Activated T-helper 1 cell treated with anti-CD3 and anti-CD28 coated beads, Interleukin-2, amount 50 U/mL, for 16 hours (primary cell): ENCODE measurements at regions not wholly inside any gene's neighbourhood (a gene's known extent, or its start where the extent isn't known, plus 50 kb on each side); places are given as distances from the start of the nearest gene placed in this dataset.
"Not testable (repeated sequence)": the region's sequence is repeated elsewhere in the genome, so short reads cannot be mapped to it uniquely, and the experiment has no call there.

ENCODE experiments used
- DNase-seq, 2 donors: peaks; one replicate each; pipeline ENCODE4 v3.0.0-alpha.2; 2020; ENCODE audit warnings: low read depth in 1 of 2, low spot score in 1 of 2

DNA sequence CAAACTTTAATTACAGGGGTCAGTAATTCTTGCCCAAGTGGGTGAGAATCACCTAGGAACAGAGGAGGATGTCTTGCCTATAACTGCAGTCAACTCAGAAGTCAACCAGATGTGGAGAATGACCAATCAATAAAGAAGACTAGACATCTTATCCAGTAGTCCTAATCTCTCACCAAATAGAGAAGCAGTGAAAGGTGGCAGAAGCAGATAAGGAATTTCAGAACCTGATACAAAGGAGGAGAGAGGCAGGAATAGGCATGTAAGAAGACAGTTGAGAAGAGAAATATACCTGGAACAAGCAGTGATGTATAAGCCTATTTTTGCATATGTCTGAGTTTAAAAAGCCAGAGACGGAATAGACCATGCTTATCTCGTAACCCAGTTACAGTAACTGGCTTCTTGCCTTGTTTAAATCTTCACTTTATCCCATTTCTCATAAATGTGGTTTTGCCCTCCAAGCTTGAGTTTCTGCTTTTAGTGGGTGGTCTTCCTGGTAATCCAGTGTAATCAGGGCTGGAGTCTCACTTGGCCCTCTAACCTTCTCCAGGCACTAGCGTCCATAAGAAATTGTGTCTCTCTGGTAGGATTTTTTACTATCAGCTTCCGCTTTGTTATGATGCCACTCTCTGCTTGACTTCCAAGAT, 401.0 kb downstream of the SUCLG1 start:
- DNase-seq: no peak

- no peak for DNase-seq
Observed at GRCh38 chr2:84055816-84056215, 403.3 kb downstream of the SUCLG1 start.

DNA sequence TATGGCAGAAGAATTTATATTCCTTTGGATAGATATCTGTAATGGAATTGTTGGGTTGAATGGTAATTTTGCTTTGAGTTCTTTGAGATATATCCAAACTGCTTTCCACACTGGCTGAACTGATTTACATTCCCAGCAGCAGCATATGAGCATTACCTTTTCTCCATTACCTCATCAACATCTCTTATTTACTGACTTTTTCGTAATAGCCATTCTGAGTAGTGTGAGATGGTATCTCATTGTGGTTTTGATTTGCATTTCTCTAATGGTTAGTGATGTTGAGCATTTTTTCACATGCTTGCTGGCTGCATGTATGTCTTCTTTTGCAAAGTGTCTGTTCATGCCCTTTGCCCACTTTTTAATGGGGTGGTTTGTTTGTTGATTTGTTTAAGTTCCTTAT, 404.5 kb downstream of the SUCLG1 start:
- DNase-seq: not testable (repeated sequence)

- DNase-seq: no peak
Observed at GRCh38 chr2:84052913-84053312, 406.2 kb downstream of the SUCLG1 start.

DNA sequence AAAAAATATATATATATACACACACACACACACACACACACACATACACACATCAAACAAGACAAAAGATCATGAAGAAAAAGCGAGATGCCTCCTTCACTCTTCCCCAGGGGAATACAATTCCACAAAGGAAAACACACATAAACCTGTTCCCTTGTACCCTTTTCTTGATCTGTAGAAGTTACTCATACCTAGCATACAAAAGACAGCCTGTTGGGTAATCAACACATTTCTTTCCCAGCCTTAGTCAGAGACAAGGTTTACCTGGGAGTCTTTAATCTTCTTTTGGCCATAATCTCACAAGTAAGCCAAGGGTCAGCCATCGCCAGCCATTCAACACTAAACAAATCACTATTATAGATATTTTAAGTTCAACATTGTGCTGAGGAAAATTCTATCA, 407.0 kb downstream of the SUCLG1 start:
- no peak for DNase-seq

DNA sequence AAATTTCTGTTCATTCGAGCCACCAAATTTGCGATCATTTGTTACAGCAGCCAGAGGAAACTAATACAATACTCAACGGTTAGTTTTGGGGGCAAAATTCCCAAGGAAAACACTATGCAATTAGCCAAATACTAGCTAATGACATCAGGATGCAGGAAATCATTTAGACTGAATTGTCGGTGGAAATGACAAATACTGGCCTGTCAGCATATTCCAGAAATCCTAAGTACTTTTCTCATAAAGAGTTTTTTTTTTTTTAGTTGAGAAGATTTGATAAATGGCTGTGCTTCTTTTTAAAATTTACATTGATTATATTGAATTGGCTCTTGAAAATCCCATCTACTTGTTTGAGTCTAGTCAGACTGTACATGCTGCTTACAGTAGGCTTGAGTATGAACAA, 410.1 kb downstream of the SUCLG1 start:
- no peak for DNase-seq

DNA sequence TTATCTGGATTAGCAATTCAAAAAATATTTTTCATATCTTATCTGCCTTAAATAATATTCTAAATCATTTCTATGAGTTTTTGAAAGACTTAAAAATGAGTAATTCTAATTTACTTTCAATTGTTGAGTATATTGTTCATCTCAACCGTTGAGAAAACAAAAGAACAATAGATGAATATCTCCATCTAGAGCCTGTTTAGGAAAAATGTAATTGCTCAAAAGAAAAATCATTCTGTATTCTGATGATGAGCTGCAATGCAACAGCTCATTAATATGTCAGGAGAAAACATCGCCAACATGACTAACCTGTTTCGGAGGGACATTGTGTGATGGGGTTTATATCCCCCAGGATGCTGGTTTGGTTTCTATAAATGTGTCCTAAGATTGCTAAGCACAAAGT, 417.6 kb downstream of the SUCLG1 start:
- no peak for DNase-seq

DNA sequence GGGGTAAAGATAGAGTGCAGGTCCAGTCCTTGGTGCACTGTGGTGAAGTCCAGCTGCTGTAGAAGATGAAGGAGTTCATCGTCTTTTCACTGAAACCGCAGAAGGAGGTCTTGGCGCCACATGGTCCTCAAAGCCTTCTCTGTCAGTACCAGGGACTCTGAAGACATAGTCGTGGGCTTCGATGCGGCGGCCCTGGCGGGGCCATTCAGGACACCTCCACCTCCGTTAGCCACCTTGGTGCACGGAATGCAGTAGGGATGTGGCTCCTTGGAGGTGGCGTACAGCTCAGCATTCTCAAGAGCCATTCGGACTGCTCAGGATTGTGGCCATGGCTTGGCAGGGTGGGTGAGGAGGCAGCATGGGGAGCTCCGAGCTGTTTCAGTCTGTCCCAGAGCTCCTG, 418.8 kb downstream of the SUCLG1 start:
- no peak for DNase-seq

DNA sequence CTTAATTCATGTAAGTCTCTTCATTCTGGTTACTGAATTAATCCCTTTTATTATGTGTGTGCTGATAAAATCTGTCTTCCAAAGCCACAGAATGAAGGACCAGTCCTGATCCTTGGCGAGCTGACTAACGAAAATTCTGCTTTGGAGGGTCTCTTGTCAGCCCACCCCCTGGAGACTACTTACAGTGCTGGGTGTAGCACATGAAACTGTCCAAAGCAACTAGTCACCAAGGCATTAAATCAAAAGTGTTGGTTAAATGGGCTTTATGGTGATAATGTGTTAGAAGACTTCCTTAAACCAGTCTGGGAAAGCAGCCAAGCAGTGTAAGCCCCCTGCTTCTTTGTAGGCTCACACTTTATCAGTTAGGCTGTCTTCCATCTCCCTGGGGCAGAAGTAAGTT, 420.2 kb downstream of the SUCLG1 start:
- no peak for DNase-seq

- no peak for DNase-seq
Observed at GRCh38 chr2:84033347-84033974, 425.6 kb downstream of the SUCLG1 start.

- no peak for DNase-seq
Observed at GRCh38 chr2:84031312-84032050, 427.6 kb downstream of the SUCLG1 start.

GRCh38 chr2:84029903-84030575, 429.0 kb downstream of the SUCLG1 start:
- no peak for DNase-seq

DNA sequence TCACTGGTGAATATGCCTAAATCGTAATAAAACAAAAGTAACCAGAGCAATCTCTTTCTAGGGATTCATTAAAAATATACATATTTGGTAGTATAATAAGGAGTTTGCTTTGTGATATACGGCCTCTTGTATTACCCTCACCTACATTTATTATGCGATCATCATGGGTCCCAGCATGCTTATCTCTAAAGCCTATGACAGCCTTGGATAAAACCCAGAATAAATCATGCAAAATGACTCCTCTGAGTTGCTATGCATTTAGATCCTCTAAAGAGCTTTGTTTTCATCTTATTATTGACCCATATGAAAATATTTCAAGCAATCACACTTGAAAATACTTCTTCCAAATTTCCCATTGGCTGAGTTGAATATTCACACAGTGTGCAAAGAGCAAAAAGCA, 432.3 kb downstream of the SUCLG1 start:
- DNase-seq: no peak

GRCh38 chr2:84022810-84023431, 436.2 kb downstream of the SUCLG1 start:
- DNase-seq: no peak

DNA sequence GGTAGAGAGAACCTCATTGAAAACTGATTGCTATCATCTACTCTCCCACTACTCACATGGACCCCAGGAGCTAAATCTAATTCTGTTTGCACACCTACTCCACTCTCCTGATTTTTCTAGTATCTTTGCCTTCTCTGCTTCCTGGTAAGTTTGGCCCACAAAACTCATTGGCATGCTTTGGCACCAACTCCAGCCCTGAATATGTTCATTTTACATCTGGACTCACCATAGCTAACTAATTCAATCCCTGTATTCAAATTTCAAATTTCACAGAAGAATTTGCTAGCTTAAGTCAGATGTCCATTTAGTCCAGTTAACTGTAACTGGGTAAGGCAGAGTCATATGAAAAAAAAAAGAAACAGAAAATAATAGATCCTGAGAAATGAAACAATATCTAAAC, 442.1 kb downstream of the SUCLG1 start:
- DNase-seq: no peak

- DNase-seq: no peak
Observed at GRCh38 chr2:84016183-84016582, 442.9 kb downstream of the SUCLG1 start.

DNA sequence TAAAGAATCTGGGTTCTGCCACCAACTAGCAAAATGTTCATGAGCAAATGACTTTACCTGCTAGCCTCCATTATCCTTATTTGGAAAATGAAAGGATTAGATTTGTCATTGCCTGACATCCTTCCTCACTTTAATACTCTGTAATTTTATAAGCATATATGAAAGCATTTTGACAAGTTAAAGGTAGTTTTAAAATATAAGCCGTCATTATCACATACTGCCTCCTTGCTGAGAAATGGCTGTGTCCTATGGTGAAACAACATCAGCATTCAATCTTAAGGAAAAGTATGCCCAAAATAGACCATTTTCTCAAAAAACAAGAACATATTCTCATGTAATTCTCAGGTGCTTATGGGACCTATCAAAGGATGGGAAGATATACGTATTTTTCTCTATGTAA, 461.2 kb downstream of the SUCLG1 start:
- DNase-seq: no peak

- DNase-seq: no peak
Observed at GRCh38 chr2:83994633-83995179, 464.4 kb downstream of the SUCLG1 start.

DNA sequence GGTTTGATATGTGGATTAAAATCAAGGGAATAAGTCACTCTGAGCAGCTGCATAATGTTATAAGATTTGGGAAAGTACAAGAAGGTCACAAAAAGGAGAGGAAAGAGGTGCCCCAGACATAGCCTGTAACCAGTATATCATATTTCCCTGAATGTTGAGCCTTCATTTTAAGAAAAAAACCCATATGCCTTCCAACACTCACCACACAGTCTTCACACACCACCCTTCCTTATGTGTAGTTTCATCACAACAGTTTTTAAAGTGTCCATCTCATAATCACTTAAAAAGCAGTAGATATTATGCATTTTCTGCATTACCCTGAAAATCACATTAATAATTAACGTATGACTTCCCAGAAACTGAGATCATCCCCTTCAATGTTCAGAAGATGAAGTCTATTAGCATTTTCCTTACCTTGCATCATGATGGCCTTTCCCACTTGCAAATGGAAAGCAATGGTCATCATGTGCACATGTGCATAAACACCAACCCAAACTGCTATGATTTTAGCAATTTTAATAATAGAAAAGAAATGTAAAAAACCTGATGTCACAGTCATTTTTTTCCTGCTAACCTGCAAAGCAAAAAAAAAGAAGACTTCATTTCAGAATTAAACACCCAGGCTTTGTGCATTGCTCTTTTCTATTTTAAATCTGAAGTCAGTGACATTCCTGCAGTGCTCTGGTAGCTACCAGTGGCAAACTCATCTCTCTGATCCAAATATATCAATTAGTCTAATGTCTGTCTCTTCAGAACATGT, 465.0 kb downstream of the SUCLG1 start:
- DNase-seq: no peak

- no peak for DNase-seq
Observed at GRCh38 chr2:83991992-83992391, 467.1 kb downstream of the SUCLG1 start.
